Activated CD8-positive, alpha-beta memory T cell treated with anti-CD3 and anti-CD28 coated beads, Interleukin-2, amount 50 U/mL, for 48 hours (primary cell): ENCODE measurements at regions not wholly inside any gene's neighbourhood (a gene's known extent, or its start where the extent isn't known, plus 50 kb on each side); places are given as distances from the start of the nearest gene placed in this dataset.

Source experiments
- DNase-seq: peaks from one replicate; pipeline ENCODE4 v3.0.0-alpha.2; 2020

GRCh38 chr1:56310945-56311344 lies 268.4 kb downstream of the PLPP3 start:
- DNase-seq: no peak

- DNase-seq: no peak
Observed at GRCh38 chr1:56309065-56309464, 270.3 kb downstream of the PLPP3 start.

GRCh38 chr1:56304975-56305374 lies 274.4 kb downstream of the PLPP3 start:
- no peak for DNase-seq

- DNase-seq: no peak
Observed at GRCh38 chr1:56303805-56304204, 275.6 kb downstream of the PLPP3 start.

- no peak for DNase-seq
Observed at GRCh38 chr1:56302878-56303277, 276.5 kb downstream of the PLPP3 start.

GRCh38 chr1:56301791-56302190 lies 277.6 kb downstream of the PLPP3 start:
- no peak for DNase-seq

- DNase-seq: no peak
Observed at GRCh38 chr1:56300836-56301235, 278.5 kb downstream of the PLPP3 start.

- no peak for DNase-seq
Observed at GRCh38 chr1:56298866-56299265, 280.5 kb downstream of the PLPP3 start.

- DNase-seq: no peak
Observed at GRCh38 chr1:56297904-56298303, 281.5 kb downstream of the PLPP3 start.

- DNase-seq: no peak
Observed at GRCh38 chr1:56297208-56297607, 282.2 kb downstream of the PLPP3 start.

GRCh38 chr1:56295949-56296929 lies 283.1 kb downstream of the PLPP3 start:
- no peak for DNase-seq

- no peak for DNase-seq
Observed at GRCh38 chr1:56291374-56291919, 287.9 kb downstream of the PLPP3 start.

- no peak for DNase-seq
Observed at GRCh38 chr1:56289260-56289659, 290.1 kb downstream of the PLPP3 start.

- DNase-seq: no peak
Observed at GRCh38 chr1:56287721-56288120, 291.6 kb downstream of the PLPP3 start.

- no peak for DNase-seq
Observed at GRCh38 chr1:56286956-56287355, 292.4 kb downstream of the PLPP3 start.

GRCh38 chr1:56286506-56286905 lies 292.9 kb downstream of the PLPP3 start:
- DNase-seq: no peak

- no peak for DNase-seq
Observed at GRCh38 chr1:56285554-56286402, 293.6 kb downstream of the PLPP3 start.

GRCh38 chr1:56284928-56285327 lies 294.4 kb downstream of the PLPP3 start:
- no peak for DNase-seq

GRCh38 chr1:56278061-56278460 lies 301.3 kb downstream of the PLPP3 start:
- no peak for DNase-seq

GRCh38 chr1:56268519-56269140 lies 310.7 kb downstream of the PLPP3 start:
- no peak for DNase-seq

- DNase-seq: no peak
Observed at GRCh38 chr1:56267611-56268010, 311.8 kb downstream of the PLPP3 start.

GRCh38 chr1:56266359-56266758 lies 313.0 kb downstream of the PLPP3 start:
- DNase-seq: no peak

GRCh38 chr1:56265216-56265615 lies 314.1 kb downstream of the PLPP3 start:
- DNase-seq: no peak
